ENCODE measurements at regions not wholly inside any gene's neighbourhood (a gene's known extent, or its start where the extent isn't known, plus 50 kb on each side); places are given as distances from the start of the nearest gene placed in this dataset.
"Not testable (repeated sequence)": the region's sequence is repeated elsewhere in the genome, so short reads cannot be mapped to it uniquely, and the experiment has no call there.

- intact Hi-C loops (cut with DNase I, micrococcal nuclease): no loop called here
- no peak for ATAC-seq
- no peak for DNase-seq
These were observed 66.9 kb upstream of the TENM4 start for GRCh38 chr11:79507706-79508105.

GRCh38 chr11:79506734-79507344, 66.0 kb upstream of the TENM4 start:
- intact Hi-C loops (cut with DNase I, micrococcal nuclease): no loop called here
- ATAC-seq: no peak
- no peak for DNase-seq

- ATAC-seq (no peak), DNase-seq (no peak)
- intact Hi-C loops (cut with DNase I, micrococcal nuclease): no loop called here
These were observed 65.3 kb upstream of the TENM4 start for GRCh38 chr11:79506124-79506523.

- DNase-seq (no peak), ATAC-seq (no peak)
- intact Hi-C loops (cut with DNase I, micrococcal nuclease): no loop called here
These were observed 62.2 kb upstream of the TENM4 start for GRCh38 chr11:79503028-79503427.

GRCh38 chr11:79501707-79502106, 60.9 kb upstream of the TENM4 start:
- DNase-seq (no peak), ATAC-seq (peak; percentile 89)
- intact Hi-C loops (cut with DNase I, micrococcal nuclease): no loop called here

- ATAC-seq; DNase-seq; intact Hi-C loops (cut with DNase I, micrococcal nuclease): not testable (repeated sequence)
These were observed 59.1 kb upstream of the TENM4 start for GRCh38 chr11:79499929-79500328.

GRCh38 chr11:79498667-79499066, 57.8 kb upstream of the TENM4 start:
- no peak for DNase-seq
- ATAC-seq: no peak
- intact Hi-C loops (cut with DNase I, micrococcal nuclease): no loop called here

GRCh38 chr11:79493555-79494171, 52.8 kb upstream of the TENM4 start:
- intact Hi-C loops (cut with DNase I, micrococcal nuclease): no loop called here
- peak; percentile 56 to 71 for DNase-seq
- peak; percentile 79 for ATAC-seq

- no peak for ATAC-seq
- DNase-seq: no peak
- intact Hi-C loops (cut with DNase I, micrococcal nuclease): no loop called here
These were observed 51.2 kb upstream of the TENM4 start for GRCh38 chr11:79492008-79492407.

Small RNAs in the stretch of these regions (microRNA-seq; reads per million reads assigned to microRNA genes)
- 0 reads per million in 2 donors for gene MIR4300
